CD4-positive, alpha-beta T cell (primary cell): ENCODE measurements at regions not wholly inside any gene's neighbourhood (a gene's known extent, or its start where the extent isn't known, plus 50 kb on each side); places are given as distances from the start of the nearest gene placed in this dataset.

Experiments used
- ATAC-seq: fragments of 200-7000 bp; cut with Tn5 transposase; one replicate; pipeline ENCODE4 v1.10.0; 2022; ENCODE audit warnings: mild to moderate bottlenecking; ENCODE audit not compliant: poor library complexity
- CTCF ChIA-PET: fragments of 350-600 bp; sonication (Branson Sonifier 250); formaldehyde crosslinking; loops from one replicate; lab custom pipeline; 2021; ENCODE audit warnings: antibody characterized with exemption, inconsistent platforms; lab: Charles Lee
- POLR2A ChIA-PET: fragments of 350-600 bp; sonication (Branson Sonifier 250); formaldehyde crosslinking; loops from one replicate; lab custom pipeline; 2021; ENCODE audit warnings: antibody characterized with exemption, inconsistent platforms; lab: Charles Lee
- DNase-seq, 14 experiments: peaks; one replicate each; pipeline ENCODE4 v3.0.0-alpha.2; 2013 to 2020; ENCODE audit warnings: mixed read lengths in 2 of 14
- H3K27ac ChIP-seq, 2 donors: one replicate each; pipeline versions ENCODE4 v1.5.1 to v1.7.0; 2013; ENCODE audit warnings: low read length in 2 of 2, low read depth in 1 of 2, mild to moderate bottlenecking in 1 of 2
- H3K27me3 ChIP-seq, 2 experiments: 1 replicate in 1 of 2; 2 replicates in 1 of 2; pipeline versions ENCODE4 v1.6.1 to v1.7.0; 2013; ENCODE audit warnings: low read length in 2 of 2, control low read depth in 1 of 2, mild to moderate bottlenecking in 1 of 2, moderate library complexity in 1 of 2; ENCODE audit not compliant: insufficient read depth in 2 of 2, control insufficient read depth in 1 of 2
- H3K36me3 ChIP-seq: one replicate; pipeline ENCODE4 v1.6.1; 2013; ENCODE audit warnings: low read length, control low read depth; ENCODE audit not compliant: insufficient read depth
- H3K4me1 ChIP-seq: one replicate; pipeline ENCODE4 v1.6.1; 2013; ENCODE audit warnings: low read length, control low read depth; ENCODE audit not compliant: insufficient read depth
- H3K4me3 ChIP-seq: one replicate; pipeline ENCODE4 v1.5.1; 2013; ENCODE audit warnings: mild to moderate bottlenecking, low read length, moderate library complexity
- H3K9me3 ChIP-seq, 2 experiments: 1 replicate in 1 of 2; 2 replicates in 1 of 2; pipeline versions ENCODE4 v1.6.1 to v1.7.0; 2013; ENCODE audit warnings: low read length in 2 of 2, mild to moderate bottlenecking in 2 of 2, control low read depth in 1 of 2, moderate library complexity in 1 of 2; ENCODE audit not compliant: control insufficient read depth in 1 of 2, insufficient read depth in 1 of 2
- H3K27ac Mint-ChIP-seq: one replicate; pipeline ENCODE4 v1.8.0; 2020; ENCODE audit warnings: mixed read lengths
- H3K27me3 Mint-ChIP-seq: one replicate; pipeline ENCODE4 v1.8.0; 2021; ENCODE audit warnings: mixed read lengths
- H3K36me3 Mint-ChIP-seq: one replicate; pipeline ENCODE4 v1.8.0; 2021; ENCODE audit warnings: low read depth, mixed read lengths
- H3K4me1 Mint-ChIP-seq: one replicate; pipeline ENCODE4 v1.8.0; 2021; ENCODE audit warnings: low read depth, mixed read lengths
- H3K4me3 Mint-ChIP-seq: one replicate; pipeline ENCODE4 v1.8.0; 2020; ENCODE audit warnings: mild to moderate bottlenecking, mixed read lengths
- H3K9me3 Mint-ChIP-seq: one replicate; pipeline ENCODE4 v1.8.0; 2020; ENCODE audit warnings: mixed read lengths
- CTCF ChIP-seq: fragments of 200-600 bp; IDR thresholded peaks from one replicate; pipeline ENCODE4 v1.8.0; 2022; ENCODE audit warnings: antibody characterized with exemption, mild to moderate bottlenecking
- intact Hi-C, 2 experiments: fragments of 100-400 bp; cut with DNase I in 1 of 2; cut with micrococcal nuclease in 1 of 2; formaldehyde crosslinking; loops; one replicate each; pipeline versions ENCODE4 v1.15.1 to v1.9.0; 2023 to 2025; cut with DNase I, micrococcal nuclease

- Histone ChIP-seq H3K4me3 (no peak overlapping the region), H3K4me1 (no peaks in the 10 kb centered on the region), H3K27me3 (no peaks in the 10 kb centered on the region), H3K9me3 (peaks cover 5 to 9% of the 10 kb centered on the region in 2 experiments), H3K36me3 (no peaks in the 10 kb centered on the region), H3K27ac (no peak overlapping the region)
- no peaks in the 10 kb centered on the region for H3K36me3 Mint-ChIP-seq
- ChIA-PET POLR2A (no interaction called here), CTCF (no interaction called here)
- intact Hi-C loops: no loop called here
- H3K27ac Mint-ChIP-seq: no peak overlapping the region
- no peaks in the 10 kb centered on the region for H3K27me3 Mint-ChIP-seq
- H3K4me1 Mint-ChIP-seq: no peaks in the 10 kb centered on the region
- no peak for TF ChIP-seq CTCF
- DNase-seq: no peak
- H3K4me3 Mint-ChIP-seq: no peak overlapping the region
- no peaks in the 10 kb centered on the region for H3K9me3 Mint-ChIP-seq
- no peak for ATAC-seq
Observed at GRCh38 chr5:111635151-111635902, 121.7 kb downstream of the NREP start.

- Histone ChIP-seq H3K9me3 (no peaks in the 10 kb centered on the region), H3K4me1 (no peaks in the 10 kb centered on the region), H3K4me3 (no peak overlapping the region), H3K36me3 (no peaks in the 10 kb centered on the region), H3K27me3 (no peaks in the 10 kb centered on the region), H3K27ac (no peak overlapping the region)
- no peaks in the 10 kb centered on the region for H3K9me3 Mint-ChIP-seq
- no peak for TF ChIP-seq CTCF
- intact Hi-C loops: no loop called here
- POLR2A ChIA-PET: no interaction called here
- H3K4me1 Mint-ChIP-seq: no peaks in the 10 kb centered on the region
- CTCF ChIA-PET: no interaction called here
- no peaks in the 10 kb centered on the region for H3K27me3 Mint-ChIP-seq
- no peak overlapping the region for H3K27ac Mint-ChIP-seq
- no peak overlapping the region for H3K4me3 Mint-ChIP-seq
- DNase-seq (no peak), ATAC-seq (no peak)
- H3K36me3 Mint-ChIP-seq: no peaks in the 10 kb centered on the region
Observed at GRCh38 chr5:111631328-111631727, 119.0 kb upstream of the STARD4 start.

GRCh38 chr5:111628901-111629300 lies 116.6 kb upstream of the STARD4 start:
- no peak overlapping the region for H3K4me3 Mint-ChIP-seq
- H3K27me3 ChIP-seq: no peaks in the 10 kb centered on the region
- no peak overlapping the region for H3K27ac Mint-ChIP-seq
- CTCF ChIA-PET: no interaction called here
- TF ChIP-seq CTCF: no peak
- H3K27ac ChIP-seq: no peak overlapping the region
- H3K4me1 ChIP-seq: no peaks in the 10 kb centered on the region
- H3K4me1 Mint-ChIP-seq: no peaks in the 10 kb centered on the region
- POLR2A ChIA-PET: no interaction called here
- H3K9me3 Mint-ChIP-seq: no peaks in the 10 kb centered on the region
- DNase-seq: no peak
- intact Hi-C loops: no loop called here
- no peaks in the 10 kb centered on the region for H3K36me3 ChIP-seq
- H3K36me3 Mint-ChIP-seq: no peaks in the 10 kb centered on the region
- H3K4me3 ChIP-seq: no peak overlapping the region
- no peaks in the 10 kb centered on the region for H3K27me3 Mint-ChIP-seq
- H3K9me3 ChIP-seq: no peaks in the 10 kb centered on the region
- ATAC-seq: no peak
